GM20000 (cell line): ENCODE measurements at regions not wholly inside any gene's neighbourhood (a gene's known extent, or its start where the extent isn't known, plus 50 kb on each side); places are given as distances from the start of the nearest gene placed in this dataset.

Experiments used
- DNase-seq: peaks from one replicate; pipeline ENCODE4 v3.0.0; 2012; ENCODE audit warnings: low spot score
- CTCF ChIP-seq: IDR thresholded peaks from 2 replicates; pipeline ENCODE4 v1.5.1; 2012; ENCODE audit warnings: mild to moderate bottlenecking, control low read depth; ENCODE audit errors: extremely low read depth, missing control alignments

- DNase-seq: no peak
- TF ChIP-seq CTCF: no peak
Measured at GRCh38 chr12:33678221-33678964, 238.8 kb upstream of the SYT10 start.

- DNase-seq: no peak
- TF ChIP-seq CTCF: no peak
Measured at GRCh38 chr12:33690562-33690961, 250.9 kb upstream of the SYT10 start.

- DNase-seq: no peak
- TF ChIP-seq CTCF: no peak
Measured at GRCh38 chr12:33703221-33703620, 263.6 kb upstream of the SYT10 start.

- no peak for TF ChIP-seq CTCF
- no peak for DNase-seq
Measured at GRCh38 chr12:33706927-33707326, 267.3 kb upstream of the SYT10 start.

- no peak for DNase-seq
- no peak for TF ChIP-seq CTCF
Measured at GRCh38 chr12:33708935-33709334, 269.3 kb upstream of the SYT10 start.

GRCh38 chr12:33710548-33710947 is 270.9 kb upstream of the SYT10 start:
- DNase-seq: no peak
- TF ChIP-seq CTCF: no peak

- no peak for TF ChIP-seq CTCF
- no peak for DNase-seq
Measured at GRCh38 chr12:33718631-33719030, 279.0 kb upstream of the SYT10 start.
